DND-41 (cell line): ENCODE measurements at regions not wholly inside any gene's neighbourhood (a gene's known extent, or its start where the extent isn't known, plus 50 kb on each side); places are given as distances from the start of the nearest gene placed in this dataset.

Experiments
- ATAC-seq: fragments of 200-7000 bp; cut with Tn5 transposase; 3 replicates; pipeline ENCODE4 v1.9.1; 2021; ENCODE audit warnings: low read depth; ENCODE audit not compliant: insufficient read depth
- DNase-seq: peaks from one replicate; pipeline ENCODE4 v3.0.0-alpha.2; 2020
- H2AFZ ChIP-seq: 2 replicates; pipeline ENCODE4 v1.6.0; 2012; ENCODE audit warnings: low read depth, low read length
- H3K27ac ChIP-seq: 2 replicates; pipeline ENCODE4 v1.5.1; 2012; ENCODE audit warnings: low read length, inconsistent platforms
- H3K27me3 ChIP-seq: fragments of 200-600 bp; sonication (generic); 2 replicates; pipeline ENCODE4 v1.6.0; 2012; ENCODE audit warnings: low read length, mild to moderate bottlenecking, inconsistent platforms; ENCODE audit not compliant: insufficient read depth, poor library complexity
- H3K36me3 ChIP-seq: 2 replicates; pipeline ENCODE4 v1.5.1; 2012; ENCODE audit warnings: low read length, inconsistent platforms; ENCODE audit not compliant: insufficient read depth
- H3K4me1 ChIP-seq: 2 replicates; pipeline ENCODE4 v1.5.1; 2012; ENCODE audit warnings: mild to moderate bottlenecking, low read length; ENCODE audit not compliant: insufficient read depth
- H3K4me2 ChIP-seq: 2 replicates; pipeline ENCODE4 v1.6.0; 2012; ENCODE audit warnings: mild to moderate bottlenecking, moderate library complexity, low read length, inconsistent platforms; ENCODE audit not compliant: insufficient read depth
- H3K4me3 ChIP-seq, 2 experiments: fragments of 200-600 bp in 1 of 2; shearing (Covaris generic) in 1 of 2; 2 replicates each; pipeline ENCODE4 v1.5.1; 2012 to 2016; ENCODE audit warnings: inconsistent platforms in 2 of 2, low read length in 2 of 2, mild to moderate bottlenecking in 2 of 2, low read depth in 1 of 2, moderate library complexity in 1 of 2
- H3K79me2 ChIP-seq: 2 replicates; pipeline ENCODE4 v1.6.0; 2012; ENCODE audit warnings: low read length, inconsistent platforms; ENCODE audit not compliant: insufficient read depth
- H3K9ac ChIP-seq: 2 replicates; pipeline ENCODE4 v1.6.0; 2012; ENCODE audit warnings: low read depth, mild to moderate bottlenecking, inconsistent platforms, low read length, moderate library complexity
- H3K9me3 ChIP-seq: 2 replicates; pipeline ENCODE4 v1.5.1; 2012; ENCODE audit warnings: low read length, moderate library complexity, mild to moderate bottlenecking, inconsistent platforms; ENCODE audit not compliant: insufficient read depth, severe bottlenecking
- H4K20me1 ChIP-seq: 2 replicates; pipeline ENCODE4 v1.6.0; 2012; ENCODE audit warnings: low read length; ENCODE audit not compliant: insufficient read depth
- CTCF ChIP-seq: IDR thresholded peaks from 2 replicates; pipeline ENCODE4 v1.5.1; 2012; ENCODE audit warnings: borderline replicate concordance, low read length, moderate library complexity, mild to moderate bottlenecking; ENCODE audit not compliant: poor library complexity, severe bottlenecking; ENCODE audit errors: extremely low read depth
- EZH2 ChIP-seq: IDR thresholded peaks from 3 replicates; pipeline ENCODE4 v1.6.1; 2012; ENCODE audit warnings: borderline replicate concordance, low read depth, mild to moderate bottlenecking, moderate library complexity, low read length, inconsistent platforms; ENCODE audit not compliant: severe bottlenecking

- H3K27me3 ChIP-seq: no peaks in the 10 kb centered on the region
- no peaks in the 10 kb centered on the region for H3K4me1 ChIP-seq
- H3K4me2 ChIP-seq: no peak overlapping the region
- no peak overlapping the region for H3K27ac ChIP-seq
- no peaks in the 10 kb centered on the region for H3K79me2 ChIP-seq
- no peak for TF ChIP-seq CTCF
- TF ChIP-seq EZH2: no peak
- H4K20me1 ChIP-seq: no peaks in the 10 kb centered on the region
- no peak overlapping the region for H3K9ac ChIP-seq
- no peak overlapping the region for H2AFZ ChIP-seq
- no peak overlapping the region for H3K4me3 ChIP-seq
- ATAC-seq: no peak
- DNase-seq: no peak
- H3K9me3 ChIP-seq: no peaks in the 10 kb centered on the region
- no peaks in the 10 kb centered on the region for H3K36me3 ChIP-seq
Measured at GRCh38 chr7:96636342-96636860, 73.2 kb downstream of the SEM1 start.

GRCh38 chr7:96629884-96630283, 79.8 kb downstream of the SEM1 start:
- H3K27ac ChIP-seq: no peak overlapping the region
- no peak overlapping the region for H3K9ac ChIP-seq
- no peak for ATAC-seq
- no peak overlapping the region for H2AFZ ChIP-seq
- H3K27me3 ChIP-seq: no peaks in the 10 kb centered on the region
- no peaks in the 10 kb centered on the region for H4K20me1 ChIP-seq
- H3K4me1 ChIP-seq: no peaks in the 10 kb centered on the region
- no peak for DNase-seq
- no peaks in the 10 kb centered on the region for H3K79me2 ChIP-seq
- TF ChIP-seq EZH2: no peak
- TF ChIP-seq CTCF: no peak
- no peaks in the 10 kb centered on the region for H3K36me3 ChIP-seq
- H3K4me2 ChIP-seq: no peak overlapping the region
- no peaks in the 10 kb centered on the region for H3K9me3 ChIP-seq
- no peak overlapping the region for H3K4me3 ChIP-seq

- H2AFZ ChIP-seq: no peak overlapping the region
- DNase-seq: no peak
- H4K20me1 ChIP-seq: no peaks in the 10 kb centered on the region
- no peak overlapping the region for H3K4me3 ChIP-seq
- H3K36me3 ChIP-seq: no peaks in the 10 kb centered on the region
- H3K79me2 ChIP-seq: no peaks in the 10 kb centered on the region
- ATAC-seq: no peak
- no peaks in the 10 kb centered on the region for H3K27me3 ChIP-seq
- no peak overlapping the region for H3K27ac ChIP-seq
- no peaks in the 10 kb centered on the region for H3K4me1 ChIP-seq
- H3K9me3 ChIP-seq: no peaks in the 10 kb centered on the region
- H3K9ac ChIP-seq: no peak overlapping the region
- TF ChIP-seq CTCF: no peak
- TF ChIP-seq EZH2: no peak
- no peak overlapping the region for H3K4me2 ChIP-seq
Measured at GRCh38 chr7:96624954-96625353, 84.7 kb downstream of the SEM1 start.

GRCh38 chr7:96621932-96622331, 87.7 kb downstream of the SEM1 start:
- H3K9ac ChIP-seq: no peak overlapping the region

More at GRCh38 chr7:96621932-96622331, 87.7 kb downstream of the SEM1 start:
- Histone ChIP-seq H3K4me2 (no peak overlapping the region), H3K27me3 (no peaks in the 10 kb centered on the region), H3K9me3 (no peaks in the 10 kb centered on the region), H4K20me1 (no peaks in the 10 kb centered on the region), H3K36me3 (no peaks in the 10 kb centered on the region), H3K4me3 (no peak overlapping the region), H3K4me1 (no peaks in the 10 kb centered on the region), H2AFZ (no peak overlapping the region), H3K27ac (no peak overlapping the region), H3K79me2 (no peaks in the 10 kb centered on the region)
- TF ChIP-seq CTCF (no peak), EZH2 (no peak)
- ATAC-seq (no peak), DNase-seq (no peak)
